OCI-LY7 (cell line): ENCODE measurements at regions not wholly inside any gene's neighbourhood (a gene's known extent, or its start where the extent isn't known, plus 50 kb on each side); places are given as distances from the start of the nearest gene placed in this dataset.

Source experiments
- EZH2phosphoT487 ChIP-seq: fragments of 200-600 bp; sonication (generic); IDR thresholded peaks from 2 replicates; pipeline ENCODE4 v1.6.1; 2018; ENCODE audit warnings: low read depth, borderline replicate concordance, mild to moderate bottlenecking, mixed run types, antibody characterized with exemption, low read length, moderate library complexity, mixed read lengths
- TF ChIP-seq, protein P1 (sequence below): fragments of 200-600 bp; sonication (generic); conservative IDR thresholded peaks from 2 replicates; pipeline ENCODE4 v1.5.1; 2014; ENCODE audit warnings: mild to moderate bottlenecking, antibody characterized with exemption, low read length, moderate library complexity, mixed read lengths

GRCh38 chr14:97143456-97143855 lies 346.3 kb downstream of the VRK1 start:
- TF ChIP-seq, protein P1, sequence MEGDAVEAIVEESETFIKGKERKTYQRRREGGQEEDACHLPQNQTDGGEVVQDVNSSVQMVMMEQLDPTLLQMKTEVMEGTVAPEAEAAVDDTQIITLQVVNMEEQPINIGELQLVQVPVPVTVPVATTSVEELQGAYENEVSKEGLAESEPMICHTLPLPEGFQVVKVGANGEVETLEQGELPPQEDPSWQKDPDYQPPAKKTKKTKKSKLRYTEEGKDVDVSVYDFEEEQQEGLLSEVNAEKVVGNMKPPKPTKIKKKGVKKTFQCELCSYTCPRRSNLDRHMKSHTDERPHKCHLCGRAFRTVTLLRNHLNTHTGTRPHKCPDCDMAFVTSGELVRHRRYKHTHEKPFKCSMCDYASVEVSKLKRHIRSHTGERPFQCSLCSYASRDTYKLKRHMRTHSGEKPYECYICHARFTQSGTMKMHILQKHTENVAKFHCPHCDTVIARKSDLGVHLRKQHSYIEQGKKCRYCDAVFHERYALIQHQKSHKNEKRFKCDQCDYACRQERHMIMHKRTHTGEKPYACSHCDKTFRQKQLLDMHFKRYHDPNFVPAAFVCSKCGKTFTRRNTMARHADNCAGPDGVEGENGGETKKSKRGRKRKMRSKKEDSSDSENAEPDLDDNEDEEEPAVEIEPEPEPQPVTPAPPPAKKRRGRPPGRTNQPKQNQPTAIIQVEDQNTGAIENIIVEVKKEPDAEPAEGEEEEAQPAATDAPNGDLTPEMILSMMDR: no peak
- no peak for TF ChIP-seq EZH2phosphoT487
